ENCODE measurements at regions not wholly inside any gene's neighbourhood (a gene's known extent, or its start where the extent isn't known, plus 50 kb on each side); places are given as distances from the start of the nearest gene placed in this dataset.

DNA sequence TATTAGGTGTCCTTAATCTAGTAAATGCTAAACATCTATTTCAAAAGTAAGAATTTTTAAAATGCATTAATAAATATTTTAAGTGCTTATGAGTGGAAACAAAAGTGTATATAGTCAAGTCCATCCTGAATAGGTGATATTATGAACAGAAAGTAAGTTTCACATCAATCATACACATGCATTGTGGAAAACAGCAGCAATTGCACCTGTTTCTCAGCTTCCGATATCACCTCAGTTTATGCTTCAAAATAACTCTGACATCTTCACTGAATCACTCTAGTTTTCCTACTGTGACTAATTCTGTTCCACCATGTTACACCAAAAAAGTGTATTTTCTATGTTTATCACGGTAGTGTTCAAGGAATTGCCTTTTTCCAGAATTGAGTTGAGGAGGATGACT lies 172.6 kb upstream of the MANEA start:
- TF ChIP-seq RAD21 (IDR thresholded peaks at IDR 0.05; ENCODE audit: low read length): no peak
- no peak for TF ChIP-seq SMC3 (IDR thresholded peaks at IDR 0.05; ENCODE audit: low read depth, low read length)
- no peak for TF ChIP-seq USF2 (IDR thresholded peaks at IDR 0.05; ENCODE audit: low read depth, low read length)
- no peak for TF ChIP-seq POLR2A (IDR thresholded peaks at IDR 0.05; ENCODE audit: low read depth, low read length)
- no peak for TF ChIP-seq RFX5 (IDR thresholded peaks at IDR 0.05; ENCODE audit: low read depth, low read length)
- no peak for TF ChIP-seq MAFK (IDR thresholded peaks at IDR 0.05; ENCODE audit: low read depth, low read length)
- TF ChIP-seq BHLHE40 (IDR thresholded peaks at IDR 0.05; ENCODE audit: low read depth, low read length): no peak
- TF ChIP-seq CEBPB (IDR thresholded peaks at IDR 0.05; ENCODE audit: low read depth, low read length): no peak
- no peak for TF ChIP-seq MXI1 (IDR thresholded peaks at IDR 0.05; ENCODE audit: borderline replicate concordance, low read depth, low read length)
- TF ChIP-seq NFE2L2 (IDR thresholded peaks at IDR 0.05; ENCODE audit: low read depth, low read length): no peak
- TF ChIP-seq CHD1 (IDR thresholded peaks at IDR 0.05; ENCODE audit: low read depth, low read length): no peak
- no peak for TF ChIP-seq ELK1 (IDR thresholded peaks at IDR 0.05; ENCODE audit: borderline replicate concordance, low read depth, low read length)
- H3K27ac ChIP-seq (ENCODE audit: insufficient read depth, low read length): no peak overlapping the region
- in situ Hi-C loops (cut with MboI; ENCODE audit: low sequenced_read_pairs) (no loop called here), dilution Hi-C loops (cut with HindIII; ENCODE audit: low sequenced_read_pairs, unreplicated experiment) (no loop called here), intact Hi-C loops (cut with micrococcal nuclease) (no loop called here)
- WGBS, 2 experiments (ENCODE audit: extremely low coverage in 2 of 2, insufficient read length in 1 of 2): no CpG with 5 or more reads among the region's 2 CpGs
- H2BK15ac ChIP-seq (ENCODE audit: low read depth, low read length): no peak overlapping the region
- POLR2A ChIA-PET (ENCODE audit: unreplicated experiment): no interaction called here
- H3K27me3 ChIP-seq (ENCODE audit: control insufficient read depth, insufficient read depth, low read length): no peaks in the 10 kb centered on the region
- H3K18ac ChIP-seq (ENCODE audit: low read depth, low read length): no peak overlapping the region
- H2AFZ ChIP-seq (replicated peaks; ENCODE audit: low read length, poor library complexity): no peak overlapping the region
- H3K36me3 ChIP-seq (ENCODE audit: control insufficient read depth, insufficient read depth, low read length): no peaks in the 10 kb centered on the region
- H3K4me1 ChIP-seq (ENCODE audit: control insufficient read depth, insufficient read depth, low read length): no peaks in the 10 kb centered on the region
- ATAC-seq (ENCODE audit: low read depth) (no peak), DNase-seq (no peak)
- no peak overlapping the region for H3K56ac ChIP-seq (ENCODE audit: extremely low read depth, insufficient read depth, low read length)
- BruUV-seq (replicated peaks): no TSS peak
- no peaks in the 10 kb centered on the region for H4K20me1 ChIP-seq (ENCODE audit: insufficient read depth, low read length)
- no peak overlapping the region for H3K9ac ChIP-seq (ENCODE audit: low read depth, low read length)
- no peak overlapping the region for H2BK20ac ChIP-seq (ENCODE audit: low read depth, low read length)
- no peak overlapping the region for H2BK5ac ChIP-seq (ENCODE audit: low read depth, low read length, poor library complexity, severe bottlenecking)
- H3K4ac ChIP-seq (ENCODE audit: low read depth, low read length): no peak overlapping the region
- H3K23ac ChIP-seq (ENCODE audit: low read depth, low read length): no peak overlapping the region
- no peak overlapping the region for H3K4me2 ChIP-seq (ENCODE audit: low read depth, low read length)
- no peak overlapping the region for H4K91ac ChIP-seq (ENCODE audit: insufficient read depth, low read depth, low read length)
- H2BK120ac ChIP-seq (ENCODE audit: low read depth, low read length): no peak overlapping the region
- H3K9me1 ChIP-seq (ENCODE audit: insufficient read depth, low read length): no peaks in the 10 kb centered on the region
- no peak overlapping the region for H3K4me3 ChIP-seq (ENCODE audit: insufficient read depth, low read depth, low read length)
- H2AK5ac ChIP-seq (ENCODE audit: low read depth, low read length): no peak overlapping the region
- no peak overlapping the region for H3K14ac ChIP-seq (replicated peaks; ENCODE audit: low read depth, low read length)
- no peaks in the 10 kb centered on the region for H3K9me3 ChIP-seq (ENCODE audit: control insufficient read depth, insufficient read depth, low read length)
- no peaks in the 10 kb centered on the region for H3K79me1 ChIP-seq (ENCODE audit: low read depth in 1 of 2, low read length in 2 of 2)
- CTCF ChIA-PET: no interaction called here
- no peak overlapping the region for H2AK9ac ChIP-seq (replicated peaks; ENCODE audit: low read depth, low read length, poor library complexity)
- H4K5ac ChIP-seq (ENCODE audit: low read depth, low read length): no peak overlapping the region
- no peak overlapping the region for H4K8ac ChIP-seq (ENCODE audit: low read depth in 2 of 2, low read length in 2 of 2)

Data from IMR-90 (cell line).